ENCODE measurements at regions not wholly inside any gene's neighbourhood (a gene's known extent, or its start where the extent isn't known, plus 50 kb on each side); places are given as distances from the start of the nearest gene placed in this dataset.
A peak's percentile ranks its signal among the peaks of the same experiment; 100 is the strongest.

DNA sequence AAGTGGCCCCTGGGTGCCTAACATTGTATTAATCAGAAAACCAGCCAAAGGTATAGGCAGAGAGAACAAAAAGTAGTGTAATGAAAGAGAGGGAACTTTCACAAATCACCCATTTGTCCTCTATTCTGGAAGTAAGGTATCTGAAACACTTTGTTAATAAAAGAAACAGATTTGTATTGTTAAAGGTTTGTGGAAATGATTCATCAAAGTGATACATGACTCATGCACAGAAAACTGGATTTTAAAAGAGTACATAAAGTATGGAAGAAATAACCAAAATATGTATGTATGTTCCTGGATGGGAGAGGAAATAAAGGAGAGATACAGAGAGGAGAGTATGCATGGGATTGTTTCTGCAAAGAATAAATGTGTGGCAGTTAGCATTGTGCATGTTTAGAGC, 126.8 kb downstream of the RGS21 start:
- TF ChIP-seq, protein P1, sequence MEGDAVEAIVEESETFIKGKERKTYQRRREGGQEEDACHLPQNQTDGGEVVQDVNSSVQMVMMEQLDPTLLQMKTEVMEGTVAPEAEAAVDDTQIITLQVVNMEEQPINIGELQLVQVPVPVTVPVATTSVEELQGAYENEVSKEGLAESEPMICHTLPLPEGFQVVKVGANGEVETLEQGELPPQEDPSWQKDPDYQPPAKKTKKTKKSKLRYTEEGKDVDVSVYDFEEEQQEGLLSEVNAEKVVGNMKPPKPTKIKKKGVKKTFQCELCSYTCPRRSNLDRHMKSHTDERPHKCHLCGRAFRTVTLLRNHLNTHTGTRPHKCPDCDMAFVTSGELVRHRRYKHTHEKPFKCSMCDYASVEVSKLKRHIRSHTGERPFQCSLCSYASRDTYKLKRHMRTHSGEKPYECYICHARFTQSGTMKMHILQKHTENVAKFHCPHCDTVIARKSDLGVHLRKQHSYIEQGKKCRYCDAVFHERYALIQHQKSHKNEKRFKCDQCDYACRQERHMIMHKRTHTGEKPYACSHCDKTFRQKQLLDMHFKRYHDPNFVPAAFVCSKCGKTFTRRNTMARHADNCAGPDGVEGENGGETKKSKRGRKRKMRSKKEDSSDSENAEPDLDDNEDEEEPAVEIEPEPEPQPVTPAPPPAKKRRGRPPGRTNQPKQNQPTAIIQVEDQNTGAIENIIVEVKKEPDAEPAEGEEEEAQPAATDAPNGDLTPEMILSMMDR (IDR thresholded peaks at IDR 0.05; ENCODE audit: extremely low read depth in 1 of 2, insufficient read depth in 1 of 2, low read depth in 1 of 2, low read length in 2 of 2): no peak
- TF ChIP-seq EZH2 (IDR thresholded peaks at IDR 0.05; ENCODE audit: borderline replicate concordance, low read depth, low read length, severe bottlenecking) (no peak), POLR2AphosphoS5 (IDR thresholded peaks at IDR 0.05; ENCODE audit: insufficient read depth, low read depth, low read length) (no peak), POLR2A (IDR thresholded peaks at IDR 0.05; ENCODE audit: low read depth, low read length) (no peak), JUN (IDR thresholded peaks at IDR 0.05; ENCODE audit: borderline replicate concordance, insufficient read depth, insufficient read length, low read depth) (peak; percentile 89), MYC (IDR thresholded peaks at IDR 0.05; ENCODE audit: low read depth, low read length) (no peak), GATA2 (IDR thresholded peaks at IDR 0.05; ENCODE audit: insufficient read depth, insufficient read length, low read depth, low read length) (no peak), FOS (IDR thresholded peaks at IDR 0.05; ENCODE audit: borderline replicate concordance, insufficient read depth, low read length) (peak; percentile 95)
- TF ChIP-seq, protein P2, sequence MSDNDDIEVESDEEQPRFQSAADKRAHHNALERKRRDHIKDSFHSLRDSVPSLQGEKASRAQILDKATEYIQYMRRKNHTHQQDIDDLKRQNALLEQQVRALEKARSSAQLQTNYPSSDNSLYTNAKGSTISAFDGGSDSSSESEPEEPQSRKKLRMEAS (IDR thresholded peaks at IDR 0.05; ENCODE audit: insufficient read depth, insufficient read length): no peak

Measured in endothelial cell of umbilical vein (primary cell).